GM12891 (cell line): ENCODE measurements at regions not wholly inside any gene's neighbourhood (a gene's known extent, or its start where the extent isn't known, plus 50 kb on each side); places are given as distances from the start of the nearest gene placed in this dataset.

Experiments
- DNase-seq: peaks from one replicate; pipeline ENCODE4 v3.0.0; 2011; ENCODE audit warnings: low spot score; ENCODE audit not compliant: insufficient read length
- FAIRE-seq: peaks from 2 replicates; lab custom pipeline; 2011; peaks lifted over from hg19 to GRCh38; lab: Jason Lieb, UNC
- PAX5 ChIP-seq: IDR thresholded peaks from 2 replicates; pipeline ENCODE4 v1.6.1; 2011; ENCODE audit warnings: low read length, moderate library complexity, mild to moderate bottlenecking; ENCODE audit not compliant: insufficient read depth, severe bottlenecking
- POLR2A ChIP-seq: IDR thresholded peaks from 2 replicates; pipeline ENCODE4 v1.6.1; 2011; ENCODE audit warnings: low read depth, low read length, control low read depth
- POLR2AphosphoS5 ChIP-seq: IDR thresholded peaks from 2 replicates; pipeline ENCODE4 v1.6.1; 2011; ENCODE audit warnings: low read depth, low read length, control low read depth
- POU2F2 ChIP-seq: IDR thresholded peaks from 2 replicates; pipeline ENCODE4 v1.6.1; 2011; ENCODE audit warnings: low read depth, mild to moderate bottlenecking, control low read depth, low read length, moderate library complexity
- SPI1 ChIP-seq: IDR thresholded peaks from 2 replicates; pipeline ENCODE4 v1.6.1; 2011; ENCODE audit warnings: low read depth, low read length, control low read depth
- TAF1 ChIP-seq: IDR thresholded peaks from 2 replicates; pipeline ENCODE4 v1.6.1; 2011; ENCODE audit warnings: low read depth, low read length, control low read depth

DNA sequence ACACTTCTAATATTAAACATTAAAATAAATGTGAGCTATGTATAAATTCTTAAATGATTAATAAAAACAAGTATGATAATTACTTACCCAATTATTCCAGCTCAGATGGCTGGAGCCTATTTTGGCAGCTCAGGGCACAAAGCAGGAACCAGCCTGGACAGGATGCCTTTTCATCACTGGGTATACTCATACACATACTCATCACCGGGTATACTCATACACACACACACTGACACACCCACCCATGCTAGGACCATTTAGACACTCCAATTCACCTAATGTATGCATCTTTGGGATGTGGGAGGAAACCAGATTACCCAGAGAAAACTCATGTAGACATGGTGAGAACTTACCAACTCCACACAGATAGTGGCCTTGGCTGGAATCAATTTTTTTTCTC, 57.9 kb upstream of the CNOT2 start:
- TF ChIP-seq PAX5 (no peak), POU2F2 (no peak), TAF1 (no peak), POLR2AphosphoS5 (no peak), POLR2A (no peak), SPI1 (no peak)
- FAIRE-seq = no peak
- DNase-seq = no peak

DNA sequence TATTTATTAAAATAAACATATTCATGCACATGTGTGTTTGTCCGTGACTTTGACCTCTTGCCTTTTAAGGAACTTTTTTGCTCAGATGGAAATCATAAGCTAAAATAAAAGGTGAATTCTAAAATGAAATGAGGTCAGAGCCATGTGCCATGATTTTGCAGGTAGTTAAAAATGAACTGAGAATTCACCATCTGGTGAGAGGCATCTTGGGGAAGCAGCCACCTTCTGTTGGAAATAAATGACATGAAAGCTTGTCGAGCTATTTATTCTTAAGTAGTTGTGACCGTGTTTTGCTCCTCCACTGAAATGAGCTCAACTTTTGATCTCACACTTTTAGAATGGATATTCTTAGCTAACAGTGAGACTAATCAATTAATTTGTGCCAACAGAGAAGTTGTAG, 56.8 kb upstream of the CNOT2 start:
- DNase-seq (no peak), FAIRE-seq (no peak)
- TF ChIP-seq TAF1 = no peak
- TF ChIP-seq PAX5 = no peak
- no peak for TF ChIP-seq POU2F2
- no peak for TF ChIP-seq POLR2A
- TF ChIP-seq SPI1 = no peak
- no peak for TF ChIP-seq POLR2AphosphoS5

DNA sequence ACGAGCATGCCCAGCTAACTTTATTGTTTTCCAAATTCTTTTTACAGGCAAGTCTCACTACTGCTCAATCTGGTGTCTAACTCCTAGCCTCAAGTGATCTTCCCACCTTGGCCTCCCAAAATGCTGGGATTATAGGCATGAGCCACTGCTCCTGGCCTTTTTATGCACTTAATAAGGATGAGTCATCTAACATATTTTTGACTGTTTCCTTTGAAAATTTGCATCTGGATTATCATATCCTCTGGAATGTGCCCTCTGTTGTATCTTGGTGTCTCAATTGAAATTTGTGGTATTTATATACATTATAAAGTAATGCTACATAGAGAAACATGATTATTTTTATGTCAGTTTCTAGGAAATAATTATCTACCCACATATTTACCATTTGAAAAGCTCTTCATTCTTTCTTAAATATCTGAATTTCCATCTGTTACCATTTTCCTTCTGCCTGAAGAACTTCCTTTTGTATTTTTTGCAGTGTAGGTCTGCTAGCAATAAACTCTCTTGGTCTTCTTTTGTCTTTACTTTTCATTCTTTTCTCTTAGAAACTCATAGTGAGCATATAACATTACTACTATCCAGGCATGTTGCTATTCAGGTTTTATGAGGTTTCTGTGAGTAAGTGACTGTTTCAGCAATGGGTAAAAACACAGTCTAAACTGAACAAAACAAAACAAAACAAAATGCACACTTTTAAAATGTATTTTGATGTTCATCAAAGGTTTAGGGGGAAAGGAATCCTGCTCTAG, 52.8 kb upstream of the CNOT2 start:
- FAIRE-seq (no peak), DNase-seq (no peak)
- TF ChIP-seq POLR2AphosphoS5 (no peak), TAF1 (no peak), POU2F2 (no peak), PAX5 (no peak), POLR2A (no peak), SPI1 (no peak)
